EL (cell line): ENCODE measurements at regions not wholly inside any gene's neighbourhood (a gene's known extent, or its start where the extent isn't known, plus 50 kb on each side); places are given as distances from the start of the nearest gene placed in this dataset.
"Not testable (repeated sequence)": the region's sequence is repeated elsewhere in the genome, so short reads cannot be mapped to it uniquely, and the experiment has no call there.

Experiments used
- DNase-seq: peaks from one replicate; pipeline ENCODE4 v3.0.0-alpha.2; 2016

- no peak for DNase-seq
These were observed 302.5 kb upstream of the ISX start for GRCh38 chr22:34763496-34763895.

GRCh38 chr22:34765115-34765514 lies 300.8 kb upstream of the ISX start:
- DNase-seq, result no peak

- DNase-seq, result no peak
These were observed 296.6 kb upstream of the ISX start for GRCh38 chr22:34769361-34769760.

- peak; percentile 10 for DNase-seq
These were observed 289.1 kb upstream of the ISX start for GRCh38 chr22:34776817-34777216.

GRCh38 chr22:34781681-34782080 lies 284.3 kb upstream of the ISX start:
- DNase-seq, result peak; percentile 34

GRCh38 chr22:34783436-34783835 lies 282.5 kb upstream of the ISX start:
- no peak for DNase-seq

- DNase-seq, result no peak
These were observed 281.9 kb upstream of the ISX start for GRCh38 chr22:34784056-34784455.

GRCh38 chr22:34797826-34798225 lies 268.1 kb upstream of the ISX start:
- no peak for DNase-seq

- DNase-seq, result no peak
These were observed 267.4 kb upstream of the ISX start for GRCh38 chr22:34798605-34799004.

- DNase-seq, result peak; percentile 77
These were observed 265.5 kb upstream of the ISX start for GRCh38 chr22:34800260-34800980.

- no peak for DNase-seq
These were observed 264.7 kb upstream of the ISX start for GRCh38 chr22:34801221-34801620.

GRCh38 chr22:34804091-34804490 lies 261.9 kb upstream of the ISX start:
- DNase-seq, result no peak

- DNase-seq, result peak; percentile 18
These were observed 261.4 kb upstream of the ISX start for GRCh38 chr22:34804604-34805003.

GRCh38 chr22:34805771-34806170 lies 260.2 kb upstream of the ISX start:
- DNase-seq, result no peak

GRCh38 chr22:34808618-34809017 lies 257.3 kb upstream of the ISX start:
- DNase-seq, result peak; percentile 61

GRCh38 chr22:34812631-34813030 lies 253.3 kb upstream of the ISX start:
- peak; percentile 81 for DNase-seq

- peak; percentile 51 for DNase-seq
These were observed 251.5 kb upstream of the ISX start for GRCh38 chr22:34814260-34815025.

GRCh38 chr22:34829485-34829884 lies 236.5 kb upstream of the ISX start:
- DNase-seq, result no peak

- DNase-seq, result no peak
These were observed 231.9 kb upstream of the ISX start for GRCh38 chr22:34834059-34834458.

GRCh38 chr22:34834541-34834940 lies 231.4 kb upstream of the ISX start:
- not testable (repeated sequence) for DNase-seq

GRCh38 chr22:34841331-34841771 lies 224.6 kb upstream of the ISX start:
- DNase-seq, result peak; percentile 41

GRCh38 chr22:34841911-34842310 lies 224.0 kb upstream of the ISX start:
- DNase-seq, result peak; percentile 18

GRCh38 chr22:34842630-34843029 lies 223.3 kb upstream of the ISX start:
- DNase-seq, result no peak

- not testable (repeated sequence) for DNase-seq
These were observed 222.2 kb upstream of the ISX start for GRCh38 chr22:34843743-34844142.
